Adipocyte (in vitro differentiated cells): ENCODE measurements at regions not wholly inside any gene's neighbourhood (a gene's known extent, or its start where the extent isn't known, plus 50 kb on each side); places are given as distances from the start of the nearest gene placed in this dataset.
A peak's percentile ranks its signal among the peaks of the same experiment; 100 is the strongest.

Experiments used
- DNase-seq: peaks from one replicate; pipeline ENCODE4 v3.0.0-alpha.2; 2015; ENCODE audit warnings: low read depth
- H3K27me3 ChIP-seq: replicated peaks from 2 replicates; pipeline ENCODE4 v1.7.0; 2013; ENCODE audit warnings: mild to moderate bottlenecking, low read length, moderate library complexity; ENCODE audit not compliant: control insufficient read depth, insufficient read depth
- H3K36me3 ChIP-seq: 2 replicates; pipeline ENCODE4 v1.7.0; 2013; ENCODE audit warnings: low read length, mild to moderate bottlenecking, moderate library complexity; ENCODE audit not compliant: control insufficient read depth, insufficient read depth, severe bottlenecking
- H3K4me1 ChIP-seq: 2 replicates; pipeline ENCODE4 v1.7.0; 2013; ENCODE audit warnings: mild to moderate bottlenecking, low read length, moderate library complexity; ENCODE audit not compliant: control insufficient read depth, insufficient read depth
- H3K4me3 ChIP-seq: 2 replicates; pipeline ENCODE4 v1.7.0; 2013; ENCODE audit warnings: mild to moderate bottlenecking, low read length, moderate library complexity
- H3K9ac ChIP-seq: 2 replicates; pipeline ENCODE4 v1.7.0; 2013; ENCODE audit warnings: mild to moderate bottlenecking, low read length, moderate library complexity
- H3K9me3 ChIP-seq: 2 replicates; pipeline ENCODE4 v1.7.0; 2013; ENCODE audit warnings: mild to moderate bottlenecking, low read length, moderate library complexity; ENCODE audit not compliant: control insufficient read depth

GRCh38 chr15:57767481-57767880 lies 61.0 kb downstream of the POLR2M start:
- no peak for DNase-seq
- peaks cover 12% of the 10 kb centered on the region for H3K4me1 ChIP-seq
- H3K9me3 ChIP-seq = no peaks in the 10 kb centered on the region
- no peak overlapping the region for H3K9ac ChIP-seq
- no peaks in the 10 kb centered on the region for H3K36me3 ChIP-seq
- H3K27me3 ChIP-seq = peaks cover 4% of the 10 kb centered on the region
- H3K4me3 ChIP-seq = no peak overlapping the region

- DNase-seq = peak; percentile 87
Measured at GRCh38 chr15:57769266-57769665, 62.8 kb downstream of the POLR2M start.

GRCh38 chr15:57770495-57770894 lies 64.0 kb downstream of the POLR2M start:
- DNase-seq = no peak
- Histone ChIP-seq H3K4me1 (peaks cover 12% of the 10 kb centered on the region), H3K27me3 (peaks cover 5% of the 10 kb centered on the region), H3K9me3 (no peaks in the 10 kb centered on the region), H3K9ac (no peak overlapping the region), H3K4me3 (no peak overlapping the region), H3K36me3 (no peaks in the 10 kb centered on the region)

More at GRCh38 chr15:57769266-57769665, 62.8 kb downstream of the POLR2M start:
- Histone ChIP-seq H3K4me3 (no peak overlapping the region), H3K9me3 (no peaks in the 10 kb centered on the region), H3K36me3 (no peaks in the 10 kb centered on the region), H3K9ac (peak overlapping the region; percentile 50), H3K4me1 (peaks cover 12% of the 10 kb centered on the region), H3K27me3 (peaks cover 4% of the 10 kb centered on the region)

DNA sequence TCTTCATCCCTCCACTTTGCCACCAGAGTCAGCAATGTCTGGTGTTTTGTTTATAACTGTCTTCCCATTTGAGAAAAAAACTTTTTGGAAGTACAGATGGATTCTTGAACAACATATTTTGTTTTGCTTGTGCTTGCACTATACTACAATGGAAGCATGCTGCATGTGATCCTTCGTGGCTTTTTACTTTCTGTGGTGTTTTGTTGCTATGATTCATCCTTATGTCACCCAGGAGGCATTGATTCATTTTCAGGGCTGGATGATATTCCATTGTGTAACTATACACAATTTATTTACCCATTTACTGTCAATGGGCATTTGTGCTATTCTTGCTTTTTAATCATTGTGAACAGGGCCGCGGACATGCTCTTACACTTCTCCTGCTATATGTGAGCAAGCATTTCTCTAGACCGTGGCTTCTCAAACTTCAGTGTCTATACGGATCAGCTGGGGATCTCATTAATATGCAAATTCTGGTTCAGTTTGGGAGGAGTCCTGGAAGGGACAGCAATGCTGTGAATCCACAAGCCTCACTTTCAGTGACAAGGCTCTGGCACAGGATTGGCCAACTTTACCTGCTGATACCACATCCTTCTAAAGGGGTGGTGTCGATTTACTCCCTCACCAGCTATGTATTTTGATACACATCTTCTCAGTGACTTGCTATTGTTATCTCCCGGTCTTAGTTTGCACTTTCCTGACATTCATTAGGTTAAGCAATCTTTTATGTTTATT lies 65.9 kb downstream of the POLR2M start:
- peaks cover 12% of the 10 kb centered on the region for H3K4me1 ChIP-seq
- H3K4me3 ChIP-seq = no peak overlapping the region
- peaks cover 8% of the 10 kb centered on the region for H3K27me3 ChIP-seq
- H3K9me3 ChIP-seq = no peaks in the 10 kb centered on the region
- H3K9ac ChIP-seq = no peak overlapping the region
- peak; percentile 10 for DNase-seq
- no peaks in the 10 kb centered on the region for H3K36me3 ChIP-seq

DNA sequence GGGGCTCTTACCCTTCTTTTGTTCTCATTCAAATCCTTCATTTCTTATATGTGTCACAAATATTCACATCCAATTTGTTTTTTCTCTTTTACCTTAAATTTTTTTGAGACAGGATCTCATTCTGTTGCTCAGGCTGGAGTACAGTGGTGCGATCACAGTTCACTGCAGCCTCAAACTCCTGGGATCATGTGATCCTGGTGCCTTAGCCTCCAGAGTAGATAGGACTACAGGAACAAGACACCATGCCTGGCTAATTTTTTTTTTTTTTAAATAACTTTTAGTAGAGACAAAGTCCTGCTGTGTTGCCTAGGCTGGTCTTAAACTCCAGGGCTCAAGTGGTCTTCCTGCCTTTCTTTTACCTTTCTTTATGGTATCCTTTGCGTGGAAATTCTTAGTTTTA lies 66.5 kb downstream of the POLR2M start:
- Histone ChIP-seq H3K36me3 (no peaks in the 10 kb centered on the region), H3K27me3 (peaks cover 8% of the 10 kb centered on the region), H3K4me1 (peaks cover 12% of the 10 kb centered on the region), H3K9me3 (no peaks in the 10 kb centered on the region), H3K9ac (no peak overlapping the region), H3K4me3 (no peak overlapping the region)
- DNase-seq = no peak

DNA sequence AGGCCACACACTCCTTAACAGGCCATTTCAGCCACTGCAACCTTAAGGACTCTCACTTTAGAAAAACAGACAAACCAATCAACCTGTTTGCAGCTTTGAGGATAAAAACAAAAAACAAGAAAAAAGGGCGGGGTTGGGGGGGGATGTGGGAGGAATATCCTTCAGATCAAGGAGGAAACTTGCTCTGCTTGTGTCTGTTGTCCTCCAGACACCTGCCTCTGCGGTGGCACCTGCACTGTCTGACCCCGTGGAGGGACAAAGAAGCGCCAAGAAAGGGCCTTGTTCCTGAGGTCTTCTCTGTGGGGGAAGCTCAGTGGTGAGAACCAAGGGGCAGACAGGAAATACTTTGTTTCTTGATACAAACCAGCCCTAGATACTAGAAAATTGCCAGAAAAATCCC lies 70.5 kb downstream of the POLR2M start:
- Histone ChIP-seq H3K4me3 (no peak overlapping the region), H3K27me3 (peaks cover 8% of the 10 kb centered on the region), H3K9me3 (no peaks in the 10 kb centered on the region), H3K4me1 (peaks cover 13% of the 10 kb centered on the region), H3K36me3 (no peaks in the 10 kb centered on the region), H3K9ac (no peak overlapping the region)
- no peak for DNase-seq

GRCh38 chr15:57780471-57780870 lies 74.0 kb downstream of the POLR2M start:
- peaks cover 40% of the 10 kb centered on the region for H3K4me1 ChIP-seq
- peaks cover 6% of the 10 kb centered on the region for H3K27me3 ChIP-seq
- H3K9me3 ChIP-seq = no peaks in the 10 kb centered on the region
- H3K36me3 ChIP-seq = no peaks in the 10 kb centered on the region
- DNase-seq = no peak
- no peak overlapping the region for H3K9ac ChIP-seq
- no peak overlapping the region for H3K4me3 ChIP-seq

- H3K4me3 ChIP-seq = no peak overlapping the region
- no peak for DNase-seq
Measured at GRCh38 chr15:57782731-57783130, 76.2 kb downstream of the POLR2M start.

GRCh38 chr15:57784081-57784511 lies 77.6 kb downstream of the POLR2M start:
- Histone ChIP-seq H3K27me3 (no peaks in the 10 kb centered on the region), H3K36me3 (no peaks in the 10 kb centered on the region), H3K4me1 (peaks cover 40% of the 10 kb centered on the region), H3K4me3 (peak overlapping the region; percentile 55), H3K9ac (peak overlapping the region; percentile 59), H3K9me3 (no peaks in the 10 kb centered on the region)
- DNase-seq = peak; percentile 79

More at GRCh38 chr15:57782731-57783130, 76.2 kb downstream of the POLR2M start:
- Histone ChIP-seq H3K27me3 (no peaks in the 10 kb centered on the region), H3K36me3 (no peaks in the 10 kb centered on the region), H3K9ac (no peak overlapping the region), H3K4me1 (peaks cover 40% of the 10 kb centered on the region), H3K9me3 (no peaks in the 10 kb centered on the region)

DNA sequence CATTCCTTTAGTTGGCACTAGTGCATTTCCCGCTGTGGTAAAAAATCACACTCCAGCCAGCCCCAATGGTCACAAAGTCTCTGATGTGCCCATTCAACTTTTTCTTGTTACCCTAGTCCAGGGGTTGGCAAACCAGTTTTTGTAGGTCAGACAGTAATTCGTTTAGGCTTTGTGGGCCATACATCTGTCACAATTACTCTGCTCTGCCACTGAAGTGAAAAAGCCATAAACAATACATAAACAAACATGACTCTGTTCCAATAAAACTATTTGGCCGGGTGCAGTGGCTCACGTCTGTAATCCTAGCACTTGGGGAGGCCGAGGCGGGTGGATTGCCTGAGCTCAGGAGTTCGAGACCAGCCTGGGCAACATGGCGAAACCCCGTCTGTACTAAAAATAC lies 78.5 kb downstream of the POLR2M start:
- Histone ChIP-seq H3K27me3 (no peaks in the 10 kb centered on the region), H3K36me3 (no peaks in the 10 kb centered on the region), H3K4me3 (no peak overlapping the region), H3K9ac (no peak overlapping the region), H3K4me1 (peaks cover 37% of the 10 kb centered on the region), H3K9me3 (no peaks in the 10 kb centered on the region)
- no peak for DNase-seq

DNA sequence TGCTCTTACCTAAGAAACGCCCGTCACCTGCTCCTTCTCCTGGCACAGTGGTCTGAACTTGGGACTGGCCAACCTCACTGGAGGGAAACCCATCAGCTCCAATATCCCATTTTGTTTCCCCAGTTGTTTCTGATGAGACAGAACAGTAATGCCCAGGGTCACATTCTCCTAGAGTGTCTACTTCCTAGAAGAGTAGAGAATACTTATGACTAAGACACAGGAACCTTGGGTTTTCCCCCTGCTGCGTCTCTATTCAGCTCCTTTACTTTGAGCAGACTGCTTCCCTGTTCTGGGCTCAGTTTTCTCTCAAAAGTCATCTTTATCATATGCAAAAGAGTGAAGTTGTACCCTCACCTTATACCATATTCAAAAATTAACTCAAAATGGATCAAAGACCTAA lies 79.4 kb downstream of the POLR2M start:
- Histone ChIP-seq H3K9me3 (no peaks in the 10 kb centered on the region), H3K9ac (no peak overlapping the region), H3K36me3 (no peaks in the 10 kb centered on the region), H3K27me3 (no peaks in the 10 kb centered on the region), H3K4me3 (no peak overlapping the region), H3K4me1 (peaks cover 28% of the 10 kb centered on the region)
- DNase-seq = no peak

DNA sequence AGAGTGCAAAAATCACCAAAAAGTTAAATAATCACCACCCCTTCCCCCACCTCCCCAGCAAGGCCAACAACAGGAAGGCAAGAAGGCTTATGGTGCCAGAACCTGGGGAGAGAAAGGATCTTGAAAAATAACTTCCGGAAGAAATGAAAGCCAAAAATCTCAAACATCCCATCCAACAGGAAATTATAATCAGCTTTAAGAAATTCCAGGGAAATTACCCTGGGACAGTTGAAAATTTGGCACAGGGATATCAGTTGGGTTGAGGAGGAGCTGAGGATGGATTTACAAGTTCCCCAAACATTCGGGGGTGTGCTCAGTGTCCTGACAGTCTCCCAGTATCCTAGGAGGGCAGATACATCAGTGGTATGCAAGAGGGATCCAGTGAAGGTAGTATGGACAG lies 82.7 kb downstream of the POLR2M start:
- H3K9ac ChIP-seq = no peak overlapping the region
- no peaks in the 10 kb centered on the region for H3K9me3 ChIP-seq
- no peak overlapping the region for H3K4me3 ChIP-seq
- DNase-seq = no peak
- H3K4me1 ChIP-seq = peaks cover 5% of the 10 kb centered on the region
- no peaks in the 10 kb centered on the region for H3K36me3 ChIP-seq
- no peaks in the 10 kb centered on the region for H3K27me3 ChIP-seq
